GM23338 (cell line): ENCODE measurements at regions not wholly inside any gene's neighbourhood (a gene's known extent, or its start where the extent isn't known, plus 50 kb on each side); places are given as distances from the start of the nearest gene placed in this dataset.

Experiments used
- ATAC-seq: fragments of 200-7000 bp; cut with Tn5 transposase; 3 replicates; pipeline ENCODE4 v1.9.1; 2020
- DNase-seq: peaks from one replicate; pipeline ENCODE4 v3.0.0-alpha.2; 2015; ENCODE audit warnings: low spot score
- H2AFZ ChIP-seq: fragments of 200-600 bp; sonication (generic); 2 replicates; pipeline ENCODE4 v1.8.0; 2016; ENCODE audit warnings: antibody characterized with exemption, mild to moderate bottlenecking, moderate library complexity
- H3F3A ChIP-seq: fragments of 200-600 bp; sonication (generic); replicated peaks from 2 replicates; pipeline ENCODE4 v1.8.0; 2017; ENCODE audit warnings: antibody characterized with exemption, mixed run types, low read depth
- H3K27ac ChIP-seq: fragments of 200-600 bp; sonication (generic); 2 replicates; pipeline ENCODE4 v1.6.1; 2016; ENCODE audit warnings: low read depth
- H3K27me3 ChIP-seq: fragments of 200-600 bp; sonication (generic); 2 replicates; pipeline ENCODE4 v1.8.0; 2016; ENCODE audit warnings: mild to moderate bottlenecking, mixed run types, moderate library complexity; ENCODE audit not compliant: insufficient read depth
- H3K36me3 ChIP-seq: fragments of 200-600 bp; sonication (generic); 2 replicates; pipeline ENCODE4 v1.8.0; 2016; ENCODE audit warnings: mild to moderate bottlenecking; ENCODE audit not compliant: insufficient read depth
- H3K4me1 ChIP-seq: fragments of 200-600 bp; sonication (generic); 2 replicates; pipeline ENCODE4 v1.8.0; 2016; ENCODE audit warnings: mild to moderate bottlenecking, moderate library complexity; ENCODE audit not compliant: insufficient read depth
- H3K4me2 ChIP-seq: fragments of 200-600 bp; sonication (generic); 2 replicates; pipeline ENCODE4 v1.7.1; 2017; ENCODE audit warnings: mixed run types
- H3K4me3 ChIP-seq: fragments of 200-600 bp; sonication (generic); 2 replicates; pipeline ENCODE4 v1.6.1; 2016; ENCODE audit warnings: mixed run types
- H3K79me2 ChIP-seq: fragments of 200-600 bp; sonication (generic); replicated peaks from 2 replicates; pipeline ENCODE4 v1.8.0; 2017; ENCODE audit warnings: mild to moderate bottlenecking; ENCODE audit not compliant: insufficient read depth
- H3K9me2 ChIP-seq: fragments of 200-600 bp; sonication (generic); 2 replicates; pipeline ENCODE4 v1.8.0; 2017; ENCODE audit not compliant: insufficient read depth
- H4K20me1 ChIP-seq: fragments of 200-600 bp; sonication (generic); replicated peaks from 2 replicates; pipeline ENCODE4 v1.8.0; 2017; ENCODE audit warnings: mild to moderate bottlenecking; ENCODE audit not compliant: insufficient read depth
- H3K27ac Mint-ChIP-seq: 2 replicates; pipeline ENCODE4 v1.8.0; 2020; ENCODE audit warnings: inconsistent platforms, mild to moderate bottlenecking, moderate library complexity, mixed read lengths
- H3K27me3 Mint-ChIP-seq: 3 replicates; pipeline ENCODE4 v1.8.0; 2022; ENCODE audit warnings: low read depth, mild to moderate bottlenecking, moderate library complexity, mixed read lengths, inconsistent platforms; ENCODE audit not compliant: insufficient read depth, poor library complexity
- H3K36me3 Mint-ChIP-seq: 3 replicates; pipeline ENCODE4 v1.8.0; 2021; ENCODE audit warnings: low read depth, mild to moderate bottlenecking, inconsistent platforms, moderate library complexity, mixed read lengths
- H3K4me1 Mint-ChIP-seq: 3 replicates; pipeline ENCODE4 v1.8.0; 2020; ENCODE audit warnings: mild to moderate bottlenecking, inconsistent platforms, mixed read lengths
- H3K4me3 Mint-ChIP-seq: 3 replicates; pipeline ENCODE4 v1.8.0; 2021; ENCODE audit warnings: moderate library complexity, mild to moderate bottlenecking, inconsistent platforms, mixed read lengths
- H3K9me3 Mint-ChIP-seq: 3 replicates; pipeline ENCODE4 v1.8.0; 2020; ENCODE audit warnings: moderate library complexity, mild to moderate bottlenecking, inconsistent platforms, mixed read lengths
- CREB1 ChIP-seq: fragments of 250-450 bp; sonication (Bioruptor Pico); IDR thresholded peaks from 2 replicates; pipeline ENCODE4 v1.5.0; 2020; ENCODE audit warnings: low read depth, mild to moderate bottlenecking, moderate library complexity
- CTCF ChIP-seq, 2 experiments: fragments of 200-600 bp in 1 of 2; sonication (generic) in 1 of 2; conservative IDR thresholded peaks; 2 replicates each; pipeline versions ENCODE4 v1.5.1 to v1.6.1; 2016 to 2017; ENCODE audit warnings: antibody characterized with exemption in 2 of 2, low read depth in 2 of 2, mild to moderate bottlenecking in 2 of 2, moderate library complexity in 1 of 2
- ETS1 ChIP-seq: IDR thresholded peaks from 2 replicates; pipeline ENCODE4 v1.6.1; 2016; ENCODE audit warnings: antibody characterized with exemption
- EZH2 ChIP-seq: fragments of 200-600 bp; sonication (generic); IDR thresholded peaks from one replicate; pipeline ENCODE4 v1.8.0; 2017; ENCODE audit warnings: antibody characterized with exemption, mild to moderate bottlenecking, low read depth; ENCODE audit not compliant: unreplicated experiment
- EZH2phosphoT487 ChIP-seq: fragments of 200-600 bp; sonication (generic); IDR thresholded peaks from one replicate; pipeline ENCODE4 v1.8.1; 2018; ENCODE audit warnings: antibody characterized with exemption; ENCODE audit not compliant: unreplicated experiment
- JUNB ChIP-seq: IDR thresholded peaks from one replicate; pipeline ENCODE4 v1.6.1; 2016; ENCODE audit warnings: antibody characterized with exemption; ENCODE audit not compliant: unreplicated experiment
- NANOG ChIP-seq: IDR thresholded peaks from 2 replicates; pipeline ENCODE4 v1.6.1; 2016; ENCODE audit warnings: antibody characterized with exemption, borderline replicate concordance
- POLR2AphosphoS5 ChIP-seq: IDR thresholded peaks from 2 replicates; pipeline ENCODE4 v1.6.1; 2016; ENCODE audit warnings: antibody characterized with exemption, low read depth
- REST ChIP-seq: IDR thresholded peaks from one replicate; pipeline ENCODE4 v1.6.1; 2018; ENCODE audit warnings: antibody characterized with exemption; ENCODE audit not compliant: unreplicated experiment
- STAT1 ChIP-seq: IDR thresholded peaks from one replicate; pipeline ENCODE4 v1.6.1; 2016; ENCODE audit warnings: antibody characterized with exemption; ENCODE audit not compliant: unreplicated experiment
- ZNF114 ChIP-seq: fragments of 250-450 bp; sonication (Bioruptor Pico); IDR thresholded peaks from 2 replicates; pipeline ENCODE4 v1.5.0; 2020; ENCODE audit warnings: mild to moderate bottlenecking, moderate library complexity
- ZNF331 ChIP-seq: fragments of 250-450 bp; sonication (Bioruptor Pico); IDR thresholded peaks from 2 replicates; pipeline ENCODE4 v1.5.0; 2020; ENCODE audit warnings: low read depth, mild to moderate bottlenecking, moderate library complexity

GRCh38 chr4:125985856-125986255, 671.1 kb downstream of the FAT4 start:
- no peak overlapping the region for H3K27ac ChIP-seq
- H3K9me2 ChIP-seq = no peaks in the 10 kb centered on the region
- Mint-ChIP-seq H3K27ac (peak overlapping the region; percentile 89; the same call in 1 of the 2 replicates), H3K4me1 (peaks cover 13% of the 10 kb centered on the region), H3K27me3 (no peaks in the 10 kb centered on the region), H3K9me3 (no peaks in the 10 kb centered on the region), H3K36me3 (no peaks in the 10 kb centered on the region; the same call in 2 of the 3 replicates), H3K4me3 (no peak overlapping the region)
- no peaks in the 10 kb centered on the region for H3K27me3 ChIP-seq
- H3K4me2 ChIP-seq = peak overlapping the region; percentile 70
- no peaks in the 10 kb centered on the region for H4K20me1 ChIP-seq
- no peaks in the 10 kb centered on the region for H3K36me3 ChIP-seq
- no peak overlapping the region for H2AFZ ChIP-seq
- H3K4me3 ChIP-seq = no peak overlapping the region
- H3K79me2 ChIP-seq = no peaks in the 10 kb centered on the region
- DNase-seq (peak; percentile 88), ATAC-seq (peak; percentile 98)
- H3K4me1 ChIP-seq = peaks cover 6% of the 10 kb centered on the region; the same call in 1 of the 2 replicates
- TF ChIP-seq CTCF (conservative IDR thresholded peaks at IDR 0.05; ENCODE audit: low read depth in 2 of 2) = no peak
- peak; percentile 58 for TF ChIP-seq CREB1 (CRISPR knock-in tag)
- no peak for TF ChIP-seq EZH2phosphoT487
- TF ChIP-seq JUNB = no peak
- TF ChIP-seq EZH2 = no peak
- no peak for TF ChIP-seq ZNF114 (CRISPR knock-in tag)
- no peak for TF ChIP-seq STAT1
- no peaks in the 10 kb centered on the region for H3F3A ChIP-seq

DNA sequence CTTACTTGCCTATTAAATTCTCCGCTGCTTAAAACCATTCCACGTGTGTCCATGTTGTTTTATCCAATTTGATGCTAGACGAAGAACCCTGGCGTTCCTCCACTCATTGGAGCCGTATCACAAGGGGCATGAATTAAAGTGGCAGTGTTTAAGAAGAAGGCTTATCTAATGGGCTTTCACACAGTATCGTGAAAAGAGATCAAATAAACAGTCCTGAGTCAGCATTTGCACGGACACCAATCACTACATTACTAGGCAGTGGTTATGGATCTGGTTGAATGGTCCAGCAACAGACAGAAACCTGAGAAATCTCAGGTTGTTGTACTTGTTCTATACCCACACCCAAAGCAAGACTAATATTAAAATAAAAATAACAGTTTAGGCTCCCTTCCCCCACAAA, 671.6 kb downstream of the FAT4 start:
- Mint-ChIP-seq H3K27ac (peak overlapping the region; percentile 27; the same call in 1 of the 2 replicates), H3K9me3 (no peaks in the 10 kb centered on the region), H3K4me3 (no peak overlapping the region), H3K4me1 (peaks cover 16% of the 10 kb centered on the region), H3K27me3 (no peaks in the 10 kb centered on the region), H3K36me3 (no peaks in the 10 kb centered on the region; the same call in 2 of the 3 replicates)
- no peak overlapping the region for H2AFZ ChIP-seq
- no peaks in the 10 kb centered on the region for H3K9me2 ChIP-seq
- no peaks in the 10 kb centered on the region for H3F3A ChIP-seq
- H3K4me2 ChIP-seq = no peak overlapping the region
- H3K79me2 ChIP-seq = no peaks in the 10 kb centered on the region
- no peaks in the 10 kb centered on the region for H3K36me3 ChIP-seq
- H3K27ac ChIP-seq = no peak overlapping the region
- H4K20me1 ChIP-seq = no peaks in the 10 kb centered on the region
- ATAC-seq (no peak; the same call in 2 of the 3 replicates), DNase-seq (no peak)
- no peaks in the 10 kb centered on the region for H3K27me3 ChIP-seq
- H3K4me3 ChIP-seq = no peak overlapping the region
- peaks cover 6% of the 10 kb centered on the region; the same call in 1 of the 2 replicates for H3K4me1 ChIP-seq
- TF ChIP-seq POLR2AphosphoS5 (no peak), EZH2phosphoT487 (no peak), ZNF331 (CRISPR knock-in tag) (no peak), REST (no peak), ETS1 (no peak), STAT1 (no peak), NANOG (no peak), EZH2 (no peak), CREB1 (CRISPR knock-in tag) (no peak), JUNB (no peak)
